DOHH2 (cell line): ENCODE measurements at regions not wholly inside any gene's neighbourhood (a gene's known extent, or its start where the extent isn't known, plus 50 kb on each side); places are given as distances from the start of the nearest gene placed in this dataset.

Experiments
- H3F3A ChIP-seq: fragments of 200-600 bp; sonication (generic), shearing (Covaris generic); 2 replicates; pipeline ENCODE4 v1.6.0; 2016; ENCODE audit warnings: antibody characterized with exemption, mild to moderate bottlenecking; ENCODE audit not compliant: control insufficient read depth, insufficient read depth
- H3K27ac ChIP-seq: fragments of 200-600 bp; sonication (generic); 2 replicates; pipeline ENCODE4 v1.5.1; 2014; ENCODE audit warnings: low read depth, mild to moderate bottlenecking, low read length, moderate library complexity
- H3K27me3 ChIP-seq: fragments of 200-600 bp; sonication (generic); 2 replicates; pipeline ENCODE4 v1.6.1; 2014; ENCODE audit warnings: mild to moderate bottlenecking, low read length, mixed read lengths; ENCODE audit not compliant: control insufficient read depth
- H3K36me3 ChIP-seq: fragments of 200-600 bp; sonication (generic); 2 replicates; pipeline ENCODE4 v1.6.1; 2014; ENCODE audit warnings: mild to moderate bottlenecking, low read length, moderate library complexity, mixed read lengths; ENCODE audit not compliant: control insufficient read depth
- H3K4me1 ChIP-seq: fragments of 200-600 bp; sonication (generic); 2 replicates; pipeline ENCODE4 v1.6.1; 2014; ENCODE audit warnings: mild to moderate bottlenecking, low read length, mixed read lengths; ENCODE audit not compliant: control insufficient read depth
- H3K4me2 ChIP-seq: fragments of 200-600 bp; sonication (generic); 2 replicates; pipeline ENCODE4 v1.6.0; 2014; ENCODE audit warnings: mild to moderate bottlenecking, low read length, moderate library complexity
- H3K4me3 ChIP-seq: fragments of 200-600 bp; sonication (generic); 2 replicates; pipeline ENCODE4 v1.5.1; 2014; ENCODE audit warnings: mild to moderate bottlenecking, low read length, mixed read lengths
- H3K79me2 ChIP-seq: fragments of 200-600 bp; sonication (generic); 2 replicates; pipeline ENCODE4 v1.6.1; 2014; ENCODE audit warnings: mild to moderate bottlenecking, low read length, mixed read lengths; ENCODE audit not compliant: control insufficient read depth
- H3K9me2 ChIP-seq: fragments of 200-600 bp; sonication (generic); replicated peaks from 2 replicates; pipeline ENCODE4 v1.6.1; 2014; ENCODE audit warnings: mild to moderate bottlenecking, low read length, mixed read lengths; ENCODE audit not compliant: control insufficient read depth
- H3K9me3 ChIP-seq: fragments of 200-600 bp; sonication (generic); 2 replicates; pipeline ENCODE4 v1.6.1; 2014; ENCODE audit warnings: antibody characterized with exemption, low read length, mixed read lengths; ENCODE audit not compliant: control insufficient read depth, insufficient read depth
- H4K20me1 ChIP-seq: fragments of 200-600 bp; sonication (generic); 2 replicates; pipeline ENCODE4 v1.6.0; 2014; ENCODE audit warnings: low read depth, mild to moderate bottlenecking, antibody characterized with exemption, low read length, moderate library complexity; ENCODE audit not compliant: control insufficient read depth, insufficient read depth
- CTCF ChIP-seq: fragments of 200-600 bp; sonication (generic); IDR thresholded peaks from one replicate; pipeline ENCODE4 v1.5.1; 2014; ENCODE audit warnings: antibody characterized with exemption, mild to moderate bottlenecking, low read depth, low read length; ENCODE audit not compliant: poor library complexity, severe bottlenecking
- EZH2phosphoT487 ChIP-seq: fragments of 200-600 bp; sonication (generic); IDR thresholded peaks from 2 replicates; pipeline ENCODE4 v1.6.1; 2017; ENCODE audit warnings: borderline replicate concordance, mild to moderate bottlenecking, antibody characterized with exemption, low read length, moderate library complexity, mixed read lengths

GRCh38 chr13:73242515-73243015, 183.8 kb downstream of the KLF5 start:
- Histone ChIP-seq H4K20me1 (no peaks in the 10 kb centered on the region), H3K4me3 (no peak overlapping the region), H3K9me2 (no peaks in the 10 kb centered on the region), H3K27me3 (no peaks in the 10 kb centered on the region), H3K79me2 (no peaks in the 10 kb centered on the region), H3K4me2 (no peak overlapping the region), H3K4me1 (no peaks in the 10 kb centered on the region), H3K36me3 (no peaks in the 10 kb centered on the region), H3K27ac (no peak overlapping the region), H3K9me3 (no peaks in the 10 kb centered on the region), H3F3A (no peaks in the 10 kb centered on the region)
- TF ChIP-seq EZH2phosphoT487 (no peak), CTCF (no peak)

GRCh38 chr13:73240193-73240592, 181.4 kb downstream of the KLF5 start:
- Histone ChIP-seq H3K79me2 (no peaks in the 10 kb centered on the region), H3K4me3 (no peak overlapping the region), H4K20me1 (no peaks in the 10 kb centered on the region)

GRCh38 chr13:73235385-73235784, 176.6 kb downstream of the KLF5 start:
- no peaks in the 10 kb centered on the region for H4K20me1 ChIP-seq
- TF ChIP-seq EZH2phosphoT487, result no peak
- no peak for TF ChIP-seq CTCF

More at GRCh38 chr13:73240193-73240592, 181.4 kb downstream of the KLF5 start:
- Histone ChIP-seq H3K4me1 (no peaks in the 10 kb centered on the region), H3K27me3 (no peaks in the 10 kb centered on the region), H3K9me3 (no peaks in the 10 kb centered on the region), H3K9me2 (no peaks in the 10 kb centered on the region), H3K36me3 (no peaks in the 10 kb centered on the region), H3K4me2 (no peak overlapping the region), H3F3A (no peaks in the 10 kb centered on the region), H3K27ac (no peak overlapping the region)
- TF ChIP-seq EZH2phosphoT487, result no peak
- no peak for TF ChIP-seq CTCF

GRCh38 chr13:73231471-73231870, 172.7 kb downstream of the KLF5 start:
- no peak overlapping the region for H3K4me3 ChIP-seq
- H3K27ac ChIP-seq, result no peak overlapping the region
- no peaks in the 10 kb centered on the region for H3K27me3 ChIP-seq
- no peaks in the 10 kb centered on the region for H3F3A ChIP-seq
- H3K4me1 ChIP-seq, result no peaks in the 10 kb centered on the region
- no peaks in the 10 kb centered on the region; the same call in 1 of the 2 replicates for H3K9me2 ChIP-seq
- H3K9me3 ChIP-seq, result no peaks in the 10 kb centered on the region
- H4K20me1 ChIP-seq, result no peaks in the 10 kb centered on the region
- H3K36me3 ChIP-seq, result no peaks in the 10 kb centered on the region
- TF ChIP-seq EZH2phosphoT487, result no peak
- TF ChIP-seq CTCF, result no peak
- no peak overlapping the region for H3K4me2 ChIP-seq
- no peaks in the 10 kb centered on the region for H3K79me2 ChIP-seq

More at GRCh38 chr13:73235385-73235784, 176.6 kb downstream of the KLF5 start:
- Histone ChIP-seq H3K9me3 (no peaks in the 10 kb centered on the region), H3K9me2 (no peaks in the 10 kb centered on the region; the same call in 1 of the 2 replicates), H3K36me3 (no peaks in the 10 kb centered on the region), H3K4me2 (no peak overlapping the region), H3K27me3 (no peaks in the 10 kb centered on the region), H3F3A (no peaks in the 10 kb centered on the region), H3K79me2 (no peaks in the 10 kb centered on the region), H3K27ac (no peak overlapping the region), H3K4me1 (no peaks in the 10 kb centered on the region), H3K4me3 (no peak overlapping the region)
